Stimulated activated CD8-positive, alpha-beta memory T cell treated with anti-CD3 and anti-CD28 coated beads, Interleukin-4, amount 100 ng/mL, for 1 hour (primary cell): ENCODE measurements at regions not wholly inside any gene's neighbourhood (a gene's known extent, or its start where the extent isn't known, plus 50 kb on each side); places are given as distances from the start of the nearest gene placed in this dataset.
"Not testable (repeated sequence)": the region's sequence is repeated elsewhere in the genome, so short reads cannot be mapped to it uniquely, and the experiment has no call there.

Experiments
- DNase-seq, 2 donors: peaks; one replicate each; pipeline ENCODE4 v3.0.0-alpha.2; 2020; ENCODE audit warnings: low read depth in 2 of 2, low spot score in 1 of 2

DNA sequence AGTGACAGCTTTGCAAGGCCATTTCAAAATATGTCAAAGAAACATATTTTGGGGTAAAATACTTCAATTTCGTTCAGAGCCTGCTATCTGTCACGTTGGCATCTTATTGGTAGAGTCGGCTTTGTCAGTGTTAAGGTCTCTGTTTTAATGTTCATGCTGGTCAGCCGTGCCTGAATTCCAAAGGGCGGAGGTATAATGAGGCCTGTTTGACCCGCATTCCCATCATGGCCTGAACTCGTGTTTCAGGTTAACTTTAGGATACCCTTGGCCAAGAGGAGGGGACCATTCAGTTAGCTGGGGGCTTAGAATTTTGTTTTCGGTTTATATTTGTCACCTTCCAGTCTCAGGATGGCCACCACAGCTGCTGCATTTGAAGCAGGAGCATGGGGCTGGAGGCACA lies 236.4 kb downstream of the NFATC2 start:
- DNase-seq = no peak

DNA sequence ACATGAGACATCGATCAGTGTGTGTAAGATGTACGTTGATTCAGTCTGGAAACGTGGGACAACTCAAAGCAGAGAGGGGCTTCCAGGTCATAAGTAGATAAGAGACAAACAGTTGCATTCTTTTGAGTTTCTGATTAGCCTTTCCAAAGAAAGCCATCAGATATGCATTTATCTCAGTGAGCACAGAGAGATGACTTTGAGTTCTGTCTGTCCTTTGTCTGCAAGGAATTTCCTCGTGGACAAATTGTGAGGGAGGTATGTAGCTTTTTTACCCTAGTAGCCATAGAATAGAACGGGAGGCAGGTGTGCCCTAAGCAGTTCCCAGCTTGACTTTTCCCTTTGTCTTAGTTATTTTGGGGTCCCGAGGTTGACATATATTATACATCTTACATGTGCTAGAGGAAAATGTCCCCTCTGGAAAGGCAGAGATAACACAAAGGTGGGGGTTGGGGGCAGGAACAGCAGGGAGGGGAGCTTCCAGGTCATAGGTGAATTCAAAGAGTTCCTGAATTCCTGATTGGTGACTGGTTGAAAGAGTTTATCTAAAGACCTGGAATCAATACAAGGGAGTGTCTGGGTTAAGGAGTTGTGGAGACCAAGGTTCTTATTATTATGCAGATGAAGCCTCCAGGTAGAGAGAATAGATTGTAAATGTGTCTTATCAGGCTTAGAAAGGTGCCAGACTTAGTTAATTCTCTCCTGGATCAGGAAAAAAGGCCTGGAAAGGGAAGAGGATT lies 237.0 kb downstream of the NFATC2 start:
- DNase-seq = no peak

DNA sequence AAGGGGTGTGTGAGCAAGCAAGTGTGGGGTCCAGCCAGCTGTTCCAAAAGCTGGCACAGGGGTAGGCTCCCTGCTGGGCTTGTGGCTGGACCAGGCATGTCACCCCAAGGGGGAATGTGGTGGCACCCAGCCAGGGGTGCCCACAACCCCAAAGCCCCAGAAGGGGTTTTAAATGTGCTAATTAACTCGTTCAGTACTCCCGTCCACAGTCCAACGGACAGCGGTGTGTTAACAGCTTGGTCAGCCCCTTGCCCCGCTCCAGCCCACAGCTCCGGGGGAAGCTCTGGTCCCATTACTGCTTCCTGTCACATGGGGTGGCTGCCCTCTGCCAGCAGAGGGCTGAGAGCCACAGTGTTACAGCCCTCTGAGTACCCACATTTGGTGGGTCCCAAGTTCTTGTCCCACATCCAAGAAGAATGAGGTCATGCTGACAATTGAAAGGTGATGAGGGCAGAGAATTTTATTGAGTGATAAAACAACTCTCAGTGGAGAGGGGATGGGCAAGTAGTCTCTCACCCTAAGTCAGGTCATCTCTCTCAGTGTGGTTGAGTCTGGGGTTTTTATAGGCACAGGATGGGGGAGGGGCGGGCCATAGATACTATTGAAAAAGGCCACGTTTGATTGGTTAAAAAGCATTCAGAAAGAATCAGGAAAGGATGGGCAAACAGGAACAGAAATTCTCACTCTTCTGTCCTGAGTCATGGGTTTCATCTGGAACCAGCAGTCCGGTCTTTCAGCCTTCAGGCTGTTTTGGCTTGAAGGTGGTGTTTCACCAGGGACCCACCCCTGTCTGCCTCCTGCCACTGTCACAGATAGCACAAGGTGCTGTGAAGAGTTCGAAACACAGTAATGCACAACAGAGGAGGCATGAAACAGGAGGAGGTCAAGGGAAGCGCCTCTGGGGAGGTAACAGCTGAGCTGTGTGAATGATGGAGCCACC lies 238.5 kb downstream of the NFATC2 start:
- no peak for DNase-seq

DNA sequence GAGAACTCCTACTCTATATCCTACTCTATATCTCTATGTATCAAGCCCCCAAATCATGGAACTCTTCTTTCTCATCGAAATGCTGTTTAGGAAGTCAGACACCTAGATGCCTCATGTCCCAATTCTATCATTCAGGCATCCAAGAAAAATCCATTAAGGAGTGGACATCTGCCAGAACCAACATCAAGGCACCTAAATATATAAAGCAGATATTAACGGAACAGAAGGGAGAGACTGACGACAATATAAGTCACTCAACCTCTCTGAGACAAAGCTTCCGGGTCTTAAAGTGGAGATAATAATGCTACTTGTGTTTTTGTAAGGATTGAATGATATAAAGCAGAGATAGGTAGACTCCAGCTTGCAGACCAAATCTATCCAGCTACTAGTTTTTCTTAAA lies 241.5 kb downstream of the NFATC2 start:
- no peak for DNase-seq

DNA sequence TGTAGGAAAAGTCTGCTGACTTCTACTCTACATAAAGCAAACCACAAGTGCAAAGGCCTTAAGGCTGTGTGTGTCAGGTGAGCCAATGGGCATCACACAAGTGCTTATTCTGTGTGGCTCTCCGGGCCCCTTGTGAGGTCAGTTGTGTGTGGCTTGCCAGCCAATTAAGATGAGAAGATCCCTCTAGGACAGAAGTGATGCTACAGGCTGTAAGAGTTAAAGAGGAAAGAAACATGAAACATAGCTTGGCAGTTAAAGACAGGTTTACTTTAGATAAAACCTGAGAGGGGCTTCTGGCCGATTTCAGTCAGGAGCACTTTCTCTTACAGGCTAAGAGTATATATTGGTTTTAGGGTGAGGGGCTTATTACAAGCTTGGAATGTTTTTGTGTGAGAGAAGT lies 242.4 kb downstream of the NFATC2 start:
- DNase-seq = no peak

DNA sequence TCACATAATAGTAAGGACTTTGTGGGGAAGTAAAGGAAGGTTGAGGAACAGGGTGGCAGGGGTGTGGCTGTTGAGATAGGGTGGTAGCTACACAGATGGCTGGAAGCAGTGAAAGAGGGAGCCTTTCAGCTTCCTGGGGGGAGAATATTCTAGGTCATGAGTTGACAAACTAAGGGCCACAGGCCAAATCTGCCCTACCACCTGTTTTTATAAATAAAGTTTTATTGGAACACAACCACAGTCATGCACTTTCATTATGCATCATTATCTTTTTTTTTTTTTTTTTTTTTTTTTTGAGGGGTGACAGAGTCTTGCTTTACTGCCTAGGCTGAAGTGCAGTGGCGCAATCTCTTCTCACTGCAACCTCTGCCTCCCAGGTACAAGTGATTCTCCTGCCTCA lies 243.1 kb downstream of the NFATC2 start:
- DNase-seq = no peak

DNA sequence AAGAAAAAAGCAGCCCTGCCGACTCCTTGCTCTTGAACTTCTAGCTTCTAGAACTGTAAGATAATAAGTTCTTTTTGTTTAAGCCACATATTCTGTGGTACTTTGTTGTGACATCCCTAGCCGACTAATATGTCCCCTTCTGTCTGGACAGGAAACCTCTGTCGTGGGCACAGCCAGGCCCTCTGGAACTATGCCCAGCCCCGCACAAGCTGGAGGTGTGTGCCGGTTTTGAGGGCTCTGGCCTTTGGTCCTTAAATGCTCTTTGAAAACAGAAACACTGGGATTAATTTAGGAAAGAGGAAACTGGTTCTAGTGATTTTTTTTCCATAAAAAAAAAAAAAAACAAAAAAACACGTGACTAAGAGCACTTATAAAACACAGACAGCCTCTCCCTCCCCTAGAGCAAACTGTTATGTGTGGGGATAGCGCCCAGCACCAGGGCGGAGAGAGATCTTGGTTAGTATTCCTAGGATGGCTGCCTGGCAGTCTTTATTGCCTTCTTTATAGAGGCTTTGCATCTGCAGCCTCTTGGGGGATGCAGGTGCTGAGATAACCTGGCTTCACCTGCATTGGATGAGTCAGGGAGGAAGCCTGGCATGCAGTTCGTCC lies 244.3 kb downstream of the NFATC2 start:
- no peak for DNase-seq

DNA sequence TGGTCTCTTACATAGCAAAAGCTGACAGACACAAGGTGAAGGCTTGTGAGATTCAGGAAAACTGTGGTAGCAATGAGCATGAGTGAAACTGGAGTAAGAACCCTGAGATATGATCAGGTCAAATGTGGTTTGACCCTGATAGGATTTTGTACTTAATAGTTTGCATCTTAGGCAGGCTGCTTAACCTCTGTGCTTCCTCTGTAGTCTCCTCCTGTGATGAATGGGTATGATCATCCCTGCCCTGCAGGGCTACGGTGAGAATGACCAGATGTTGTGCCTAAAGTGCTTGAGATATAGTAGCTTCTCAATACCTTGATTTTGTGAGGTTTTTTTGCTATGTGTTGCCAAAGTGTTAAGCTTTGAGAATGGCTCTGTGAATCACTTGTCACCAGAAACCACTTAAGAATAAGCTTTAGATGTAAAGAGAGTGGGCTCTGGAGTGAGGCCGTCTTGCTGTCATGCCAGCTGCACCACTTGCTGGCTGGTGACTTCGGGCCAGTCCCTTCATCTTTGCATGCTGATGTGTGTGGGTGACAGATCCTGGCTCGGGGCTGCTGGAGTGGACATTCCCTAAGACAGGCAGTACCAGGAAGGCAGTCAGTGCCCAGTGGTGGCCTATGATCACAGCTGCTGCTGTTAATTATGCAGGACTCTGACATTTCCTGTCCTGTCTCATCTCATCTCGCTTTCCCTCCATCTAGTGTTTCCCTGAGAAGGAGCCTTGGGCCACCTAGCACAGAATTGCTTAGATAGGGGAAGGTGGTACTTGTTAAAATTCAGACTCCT lies 254.7 kb downstream of the NFATC2 start:
- DNase-seq = no peak

DNA sequence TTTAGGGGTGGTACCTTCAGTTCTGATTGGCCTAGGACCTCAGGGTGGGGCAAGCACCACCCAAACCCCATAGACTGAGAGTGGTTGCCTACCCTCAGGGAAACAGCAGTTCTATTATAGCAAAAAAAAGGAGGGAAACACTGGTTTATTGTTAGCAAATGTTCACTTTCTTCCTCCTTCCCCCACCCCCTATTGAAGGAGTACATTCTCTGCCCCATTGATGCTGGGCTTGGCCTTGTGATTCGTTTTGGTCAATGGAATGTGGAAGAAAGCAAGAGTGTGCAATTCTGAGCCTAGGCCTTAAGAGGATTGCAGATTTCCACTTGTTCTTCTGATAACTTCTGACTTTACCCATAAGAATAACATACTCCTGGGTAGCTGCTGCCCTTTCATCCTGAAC lies 255.8 kb downstream of the NFATC2 start:
- DNase-seq = no peak

DNA sequence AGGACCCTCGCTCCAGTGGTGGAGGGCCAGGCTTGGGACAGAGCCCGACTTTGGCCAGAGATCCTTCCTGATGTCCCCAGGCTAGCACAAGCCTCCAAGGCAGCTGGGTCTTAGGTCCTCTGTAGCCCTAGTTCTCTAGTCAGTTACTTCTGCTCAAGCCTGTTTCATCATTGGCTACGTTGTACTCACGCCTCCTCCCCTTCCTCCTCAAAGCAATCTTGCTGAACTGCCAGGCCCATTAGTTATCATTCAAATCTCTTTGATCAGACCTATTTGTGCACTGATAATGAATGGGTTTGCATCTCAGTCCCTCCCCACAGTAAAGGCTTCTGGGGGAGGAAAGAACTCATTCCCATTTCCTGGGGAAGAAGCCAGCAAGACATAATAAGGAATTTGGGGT lies 256.8 kb downstream of the NFATC2 start:
- no peak for DNase-seq

DNA sequence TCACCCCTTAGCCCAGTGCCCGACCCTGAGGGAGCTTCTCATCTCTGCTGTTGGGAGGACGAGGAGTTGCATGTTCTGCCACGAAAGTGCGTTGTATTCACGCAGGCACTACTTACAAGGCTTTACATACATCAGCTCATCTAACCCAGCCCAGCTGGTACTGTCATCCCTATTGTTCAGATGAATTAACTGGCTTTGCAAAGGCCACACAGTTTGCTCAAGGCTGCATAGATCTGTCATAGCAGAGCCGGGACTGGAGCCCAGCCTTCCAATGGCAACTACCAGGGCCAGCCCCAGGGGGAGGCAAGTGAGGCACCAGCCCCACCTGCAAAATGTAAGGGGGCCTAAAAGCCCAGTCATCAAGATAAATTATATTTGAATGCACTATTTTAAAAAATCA lies 257.6 kb downstream of the NFATC2 start:
- no peak for DNase-seq

DNA sequence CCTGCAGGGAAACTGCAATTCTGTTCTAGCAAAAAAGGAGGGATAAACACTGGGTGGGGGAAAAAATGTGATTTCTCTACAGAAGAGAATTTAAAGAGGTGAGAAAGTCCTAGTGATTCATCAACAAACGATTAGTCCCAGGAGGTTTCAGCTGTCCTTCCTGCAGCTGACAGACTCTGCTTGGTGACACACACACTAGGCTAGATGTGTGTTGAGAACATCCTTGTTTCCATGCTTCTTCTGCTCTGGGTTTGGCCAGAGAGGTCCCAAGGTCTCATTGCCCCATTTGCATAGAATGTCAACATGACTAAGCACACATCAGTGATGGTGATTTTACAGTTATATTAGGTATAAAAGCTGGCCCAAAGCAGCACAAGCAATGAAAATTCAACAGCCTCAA lies 258.3 kb downstream of the NFATC2 start:
- no peak for DNase-seq

DNA sequence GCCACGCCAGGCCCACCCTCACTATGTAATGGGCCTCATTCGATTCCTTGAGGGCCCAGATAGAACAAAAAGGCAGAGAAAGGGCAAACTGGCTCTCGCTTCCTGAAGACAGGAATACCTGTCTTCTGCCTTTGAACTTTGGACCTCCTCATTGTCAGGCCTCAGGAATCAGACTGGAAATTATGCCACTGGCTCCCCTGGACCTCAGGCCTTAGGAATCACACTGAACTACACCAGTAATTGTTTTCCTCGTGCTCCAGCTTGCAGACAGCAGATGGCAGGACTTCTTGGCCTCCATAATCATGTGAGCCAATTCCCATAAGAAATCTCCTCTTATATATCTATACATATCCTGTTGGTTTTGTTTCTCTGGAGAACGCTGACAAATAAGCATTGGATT lies 258.6 kb upstream of the KCNG1 start:
- no peak for DNase-seq

DNA sequence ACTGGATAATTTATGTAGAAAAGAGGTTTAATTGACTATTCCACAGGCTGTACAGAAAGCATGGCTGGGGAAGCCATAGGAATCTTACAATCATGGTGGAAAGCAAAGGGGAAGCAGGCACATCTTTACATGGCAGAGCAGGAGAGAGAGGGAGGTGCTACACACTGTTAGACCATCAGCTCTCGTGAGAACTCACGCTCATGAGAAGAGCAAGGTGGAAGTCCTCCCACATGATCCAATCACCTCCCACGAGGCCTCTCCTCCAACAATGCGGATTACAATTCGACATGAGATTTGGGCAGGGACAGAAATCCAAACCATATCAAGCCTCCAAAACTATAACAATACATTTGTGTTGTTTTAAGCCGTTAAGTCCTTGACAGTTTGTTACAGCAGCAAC lies 257.1 kb upstream of the KCNG1 start:
- no peak for DNase-seq

DNA sequence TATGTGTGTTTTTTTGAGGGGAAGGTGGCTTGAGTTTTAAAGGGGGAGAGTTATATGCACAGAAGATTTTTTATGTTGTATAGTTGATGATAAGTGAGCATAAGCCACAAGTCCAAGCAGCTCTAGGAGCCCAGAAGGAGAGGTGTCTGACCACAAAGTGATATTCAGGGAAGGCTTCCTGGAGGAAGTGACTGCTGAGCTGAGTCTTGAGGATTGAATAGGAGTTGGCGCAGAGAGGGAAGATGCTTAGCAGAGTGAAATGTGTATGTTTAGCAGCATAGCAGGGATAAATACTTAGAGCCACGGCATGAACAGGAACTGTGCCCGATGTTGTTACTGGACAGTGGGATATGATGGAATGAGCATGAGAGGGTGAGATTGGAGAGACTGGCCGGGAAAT lies 255.1 kb upstream of the KCNG1 start:
- DNase-seq = no peak

DNA sequence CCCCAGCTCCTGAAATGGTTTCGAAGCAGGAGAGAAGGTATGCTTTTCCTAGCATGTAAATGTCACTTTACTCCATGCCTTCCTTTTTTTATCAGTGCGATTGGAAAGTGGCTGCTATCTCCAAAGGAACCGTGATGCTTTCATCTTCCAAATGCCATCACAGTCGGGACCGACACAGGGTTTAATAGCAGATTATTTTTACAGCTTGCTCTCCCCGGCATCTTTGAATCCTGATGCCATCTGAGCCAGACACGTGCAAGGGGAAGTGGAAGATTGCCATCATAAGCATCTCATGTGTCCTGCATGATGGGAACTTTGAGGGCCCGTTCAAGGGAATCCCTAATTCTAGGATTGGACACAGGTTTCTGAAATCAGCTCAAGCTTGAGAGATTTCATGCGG lies 253.4 kb upstream of the KCNG1 start:
- DNase-seq = no peak

DNA sequence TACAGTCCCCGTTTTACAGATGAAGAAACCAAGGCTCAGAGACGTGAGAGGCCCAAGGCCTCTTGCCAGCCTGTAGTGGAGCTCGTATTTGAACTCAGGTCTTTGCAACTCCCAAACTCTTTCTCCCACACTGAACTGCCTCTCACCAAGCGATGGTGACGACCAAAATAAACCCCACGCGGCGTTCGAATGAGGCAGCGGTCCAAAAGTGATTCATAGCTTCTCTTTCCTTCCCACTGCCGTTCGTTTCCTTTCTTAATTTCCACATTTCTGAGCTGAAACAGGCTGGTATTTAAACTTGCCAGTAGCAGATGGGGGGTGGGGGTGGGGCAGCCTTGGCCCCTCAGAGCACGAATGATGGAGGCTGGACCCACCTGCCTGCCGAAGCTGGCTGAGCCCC lies 252.9 kb upstream of the KCNG1 start:
- no peak for DNase-seq

DNA sequence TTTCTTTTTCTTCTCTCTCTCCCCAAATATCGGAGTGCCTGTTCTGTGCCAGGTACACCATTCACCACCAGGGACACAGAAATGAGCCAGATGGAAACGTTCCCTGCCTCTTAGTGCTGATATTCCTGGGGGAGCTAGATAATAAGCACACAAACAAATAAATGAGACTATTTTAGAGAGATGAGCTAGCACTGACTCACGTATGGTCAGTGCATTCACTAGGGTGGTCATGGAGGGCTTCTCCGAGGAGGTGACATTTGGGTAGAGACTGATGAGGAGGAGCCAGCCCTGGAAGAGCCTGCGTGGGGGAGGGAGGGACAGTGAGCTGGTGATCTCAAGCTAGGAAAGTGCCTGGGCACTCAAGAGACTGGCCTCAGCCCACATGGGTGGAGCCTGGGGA lies 252.3 kb upstream of the KCNG1 start:
- no peak for DNase-seq

DNA sequence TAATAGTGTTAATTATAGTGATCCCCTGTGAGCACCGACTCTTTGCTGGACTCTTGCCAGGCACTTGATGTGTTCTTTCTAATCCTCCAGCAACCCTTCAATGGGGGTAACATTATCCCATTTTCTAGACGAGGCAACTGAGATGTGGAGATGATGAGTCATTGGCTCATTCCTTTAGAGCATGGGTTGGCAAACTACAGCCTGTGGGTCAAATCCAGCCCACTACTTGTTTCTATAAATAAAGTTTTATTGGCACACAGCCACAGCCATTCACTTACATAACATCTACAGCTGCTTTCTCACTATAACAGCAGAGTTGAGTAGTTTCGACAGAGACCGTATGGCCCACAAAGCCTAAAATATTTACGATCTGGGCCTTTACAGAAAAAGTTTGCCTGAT lies 249.5 kb upstream of the KCNG1 start:
- DNase-seq = no peak

DNA sequence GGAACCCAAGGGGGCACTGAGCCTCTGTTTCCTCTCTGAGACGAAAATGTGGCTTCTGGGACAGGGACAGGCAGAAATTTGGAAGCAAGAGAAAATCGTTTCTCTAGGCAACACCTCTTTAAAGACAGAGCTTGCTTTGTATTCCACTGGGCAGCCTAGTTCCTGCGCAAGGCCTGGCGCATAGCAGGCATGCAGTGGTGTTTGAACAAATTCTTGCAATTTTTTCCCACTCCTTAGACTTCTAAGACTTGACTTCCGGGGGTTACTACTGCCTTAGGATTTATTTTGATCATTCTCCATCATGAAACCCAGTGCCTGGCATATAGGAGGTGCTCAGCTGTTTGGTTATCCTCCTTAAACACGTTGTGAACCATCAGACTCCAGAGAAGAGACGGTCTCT lies 249.0 kb upstream of the KCNG1 start:
- no peak for DNase-seq

DNA sequence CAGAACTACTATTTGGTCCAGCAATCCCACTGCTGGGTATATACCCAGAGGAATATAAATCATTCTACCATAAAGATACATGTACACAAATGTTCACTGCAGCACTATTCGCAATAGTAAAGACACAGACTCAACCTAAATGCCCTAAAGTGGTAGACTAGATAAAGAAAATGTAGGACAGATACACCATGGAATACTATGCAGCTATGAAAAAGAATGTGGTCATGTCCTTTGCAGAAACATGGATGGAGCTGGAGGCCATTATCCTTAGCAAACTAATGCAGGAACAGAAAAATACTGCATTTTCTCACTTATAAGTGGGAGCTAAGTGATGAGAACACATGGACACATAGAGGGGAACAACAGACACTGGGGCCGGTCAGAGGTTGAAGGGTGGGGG lies 248.4 kb upstream of the KCNG1 start:
- not testable (repeated sequence) for DNase-seq
